IMR-90 (cell line): ENCODE measurements at regions not wholly inside any gene's neighbourhood (a gene's known extent, or its start where the extent isn't known, plus 50 kb on each side); places are given as distances from the start of the nearest gene placed in this dataset.
"Not testable (repeated sequence)": the region's sequence is repeated elsewhere in the genome, so short reads cannot be mapped to it uniquely, and the experiment has no call there.

ENCODE experiments used
- POLR2A ChIP-seq: IDR thresholded peaks from 2 replicates; pipeline ENCODE4 v1.6.1; 2012; ENCODE audit warnings: mild to moderate bottlenecking, low read depth, low read length
- RCOR1 ChIP-seq: IDR thresholded peaks from 2 replicates; pipeline ENCODE4 v1.6.1; 2012; ENCODE audit warnings: mild to moderate bottlenecking, low read length, improper control_type of control experiment; ENCODE audit not compliant: insufficient replicate concordance
- TF ChIP-seq, protein P1 (sequence below): conservative IDR thresholded peaks from 2 replicates; pipeline ENCODE4 v1.5.1; 2012; ENCODE audit warnings: mild to moderate bottlenecking, low read depth, low read length, improper control_type of control experiment
- TF ChIP-seq, protein P2 (sequence below): fragments of 150-350 bp; IDR thresholded peaks from 2 replicates; pipeline ENCODE4 v1.6.1; 2017; ENCODE audit warnings: mild to moderate bottlenecking, antibody characterized with exemption, low read length, low read depth

DNA sequence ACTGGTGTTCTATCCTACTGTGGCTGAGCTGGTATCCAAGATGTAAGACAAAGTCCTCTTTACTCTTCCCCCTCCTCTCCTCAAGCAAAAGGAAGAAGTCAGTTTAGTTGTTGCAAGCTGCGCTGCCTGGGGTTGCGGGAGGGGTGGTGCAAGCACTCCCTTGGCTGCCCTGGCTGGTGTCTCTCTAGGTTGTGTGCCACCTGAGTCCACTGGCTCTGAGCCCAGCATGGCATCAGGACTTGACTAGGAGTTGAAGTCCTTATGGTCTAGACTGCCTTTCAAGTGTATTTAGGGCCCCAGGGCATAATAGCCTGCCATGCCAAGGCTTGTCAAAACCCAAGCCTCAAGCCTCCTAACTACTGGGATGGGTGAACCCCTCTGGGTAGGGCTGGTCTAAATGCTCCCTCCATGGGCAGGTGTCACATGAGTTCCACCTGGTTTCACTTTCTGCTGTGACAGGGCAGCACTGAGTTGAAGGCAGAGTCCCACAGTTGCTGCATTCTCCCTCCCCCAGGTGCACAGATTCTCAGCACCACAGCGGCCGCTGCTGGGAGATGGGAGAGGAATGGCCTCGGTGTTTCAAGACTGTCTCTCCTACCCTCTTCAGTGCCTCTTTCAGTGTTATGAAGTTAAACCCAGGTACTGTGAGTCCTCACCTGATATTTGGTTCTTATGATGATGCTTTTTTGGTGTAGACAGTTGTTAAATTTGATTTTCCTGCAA, 62.5 kb upstream of the CHRNB4 start:
- TF ChIP-seq, protein P1, sequence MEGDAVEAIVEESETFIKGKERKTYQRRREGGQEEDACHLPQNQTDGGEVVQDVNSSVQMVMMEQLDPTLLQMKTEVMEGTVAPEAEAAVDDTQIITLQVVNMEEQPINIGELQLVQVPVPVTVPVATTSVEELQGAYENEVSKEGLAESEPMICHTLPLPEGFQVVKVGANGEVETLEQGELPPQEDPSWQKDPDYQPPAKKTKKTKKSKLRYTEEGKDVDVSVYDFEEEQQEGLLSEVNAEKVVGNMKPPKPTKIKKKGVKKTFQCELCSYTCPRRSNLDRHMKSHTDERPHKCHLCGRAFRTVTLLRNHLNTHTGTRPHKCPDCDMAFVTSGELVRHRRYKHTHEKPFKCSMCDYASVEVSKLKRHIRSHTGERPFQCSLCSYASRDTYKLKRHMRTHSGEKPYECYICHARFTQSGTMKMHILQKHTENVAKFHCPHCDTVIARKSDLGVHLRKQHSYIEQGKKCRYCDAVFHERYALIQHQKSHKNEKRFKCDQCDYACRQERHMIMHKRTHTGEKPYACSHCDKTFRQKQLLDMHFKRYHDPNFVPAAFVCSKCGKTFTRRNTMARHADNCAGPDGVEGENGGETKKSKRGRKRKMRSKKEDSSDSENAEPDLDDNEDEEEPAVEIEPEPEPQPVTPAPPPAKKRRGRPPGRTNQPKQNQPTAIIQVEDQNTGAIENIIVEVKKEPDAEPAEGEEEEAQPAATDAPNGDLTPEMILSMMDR: not testable (repeated sequence)
- not testable (repeated sequence) for TF ChIP-seq POLR2A, RCOR1
- TF ChIP-seq, protein P2, sequence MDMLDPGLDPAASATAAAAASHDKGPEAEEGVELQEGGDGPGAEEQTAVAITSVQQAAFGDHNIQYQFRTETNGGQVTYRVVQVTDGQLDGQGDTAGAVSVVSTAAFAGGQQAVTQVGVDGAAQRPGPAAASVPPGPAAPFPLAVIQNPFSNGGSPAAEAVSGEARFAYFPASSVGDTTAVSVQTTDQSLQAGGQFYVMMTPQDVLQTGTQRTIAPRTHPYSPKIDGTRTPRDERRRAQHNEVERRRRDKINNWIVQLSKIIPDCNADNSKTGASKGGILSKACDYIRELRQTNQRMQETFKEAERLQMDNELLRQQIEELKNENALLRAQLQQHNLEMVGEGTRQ: not testable (repeated sequence)
